DND-41 (cell line): ENCODE measurements at regions not wholly inside any gene's neighbourhood (a gene's known extent, or its start where the extent isn't known, plus 50 kb on each side); places are given as distances from the start of the nearest gene placed in this dataset.

Experiments used
- CTCF ChIP-seq: IDR thresholded peaks from 2 replicates; pipeline ENCODE4 v1.5.1; 2012; ENCODE audit warnings: borderline replicate concordance, low read length, moderate library complexity, mild to moderate bottlenecking; ENCODE audit not compliant: poor library complexity, severe bottlenecking; ENCODE audit errors: extremely low read depth
- EZH2 ChIP-seq: IDR thresholded peaks from 3 replicates; pipeline ENCODE4 v1.6.1; 2012; ENCODE audit warnings: borderline replicate concordance, low read depth, mild to moderate bottlenecking, moderate library complexity, low read length, inconsistent platforms; ENCODE audit not compliant: severe bottlenecking

- TF ChIP-seq CTCF: no peak
- TF ChIP-seq EZH2: no peak
Measured at GRCh38 chr3:144930431-144930830, 958.8 kb downstream of the DIPK2A start.
